Esophagus squamous epithelium (tissue), 5 donors: ENCODE measurements at regions not wholly inside any gene's neighbourhood (a gene's known extent, or its start where the extent isn't known, plus 50 kb on each side); places are given as distances from the start of the nearest gene placed in this dataset.

Source experiments
- DNase-seq: peaks from one replicate; lab custom pipeline; 2025; lab: John Stamatoyannopoulos, UW
- H3K27ac ChIP-seq, 4 donors: fragments of 200-600 bp; sonication (generic); one replicate each; pipeline ENCODE4 v1.5.1; 2016 to 2019; ENCODE audit warnings: mild to moderate bottlenecking in 1 of 4
- H3K27me3 ChIP-seq, 4 donors: fragments of 200-600 bp; sonication (generic); 1 replicate in 3 of 4; 2 replicates in 1 of 4; pipeline versions ENCODE4 v1.5.1 to v1.6.0; 2017 to 2021; ENCODE audit warnings: antibody characterized with exemption in 1 of 4
- H3K36me3 ChIP-seq, 3 donors: fragments of 200-600 bp; sonication (generic); one replicate each; pipeline ENCODE4 v1.5.1; 2016 to 2019
- H3K4me1 ChIP-seq, 3 donors: fragments of 200-600 bp; sonication (generic); one replicate each; pipeline ENCODE4 v1.5.1; 2017 to 2019
- H3K4me3 ChIP-seq, 4 donors: fragments of 200-600 bp; sonication (generic); 1 replicate in 3 of 4; 2 replicates in 1 of 4; pipeline ENCODE4 v1.5.1; 2016 to 2019; ENCODE audit warnings: mild to moderate bottlenecking in 2 of 4, moderate library complexity in 1 of 4
- H3K9me3 ChIP-seq, 3 donors: fragments of 200-600 bp; sonication (generic); one replicate each; pipeline ENCODE4 v1.5.1; 2016 to 2019
- CTCF ChIP-seq, 6 experiments: fragments of 450-650 bp in 4 of 6; fragments of 200-600 bp in 2 of 6; sonication (generic) in 2 of 6; IDR thresholded peaks; one replicate each; pipeline ENCODE4 v1.5.1; 2016 to 2019; ENCODE audit warnings: antibody characterized with exemption in 6 of 6, mild to moderate bottlenecking in 4 of 6, moderate library complexity in 4 of 6
- POLR2A ChIP-seq, 4 donors: fragments of 450-650 bp; IDR thresholded peaks; one replicate each; pipeline ENCODE4 v1.6.1; 2017; ENCODE audit warnings: antibody characterized with exemption in 4 of 4, mild to moderate bottlenecking in 4 of 4, moderate library complexity in 3 of 4
- WGBS, 2 donors: methylation state at CpG; one replicate each; pipeline ENCODE4 v1.1.5; 2018; 5-methylcytosine and 5-hydroxymethylcytosine counted together
- intact Hi-C: fragments of 100-400 bp; cut with DNase I; formaldehyde crosslinking; loops from one replicate; pipeline ENCODE4 v1.15.0; 2022
- donor health status: DM: yes; HTN: yes; CAD: no.

- no peak for DNase-seq
- Histone ChIP-seq H3K27ac (no peak overlapping the region), H3K4me3 (no peak overlapping the region), H3K9me3 (no peaks in the 10 kb centered on the region), H3K4me1 (peaks cover 0 to 18% (median 0%) of the 10 kb centered on the region in 3 donors), H3K36me3 (no peaks in the 10 kb centered on the region), H3K27me3 (no peaks in the 10 kb centered on the region)
- TF ChIP-seq POLR2A (IDR thresholded peaks at IDR 0.05) (no peak), CTCF (IDR thresholded peaks at IDR 0.05) (no peak)
- 76% methylated on average over 3 of the region's 3 CpGs for WGBS, 2 donors
- intact Hi-C loops = no loop called here
Observed at GRCh38 chr1:186536273-186536890, 75.5 kb upstream of the PDC start.

GRCh38 chr1:186535388-186536133, 74.6 kb upstream of the PDC start:
- Histone ChIP-seq H3K27me3 (no peaks in the 10 kb centered on the region), H3K9me3 (no peaks in the 10 kb centered on the region), H3K4me1 (peaks cover 0 to 18% (median 0%) of the 10 kb centered on the region in 3 donors), H3K4me3 (no peak overlapping the region), H3K27ac (no peak overlapping the region), H3K36me3 (no peaks in the 10 kb centered on the region)
- DNase-seq = no peak
- whole genome bisulfite sequencing, 2 donors = 27 to 37% methylated on average over 5 of the region's 5 CpGs
- intact Hi-C loops = no loop called here
- TF ChIP-seq CTCF (IDR thresholded peaks at IDR 0.05) (no peak), POLR2A (IDR thresholded peaks at IDR 0.05) (no peak)

- no peaks in the 10 kb centered on the region for H3K36me3 ChIP-seq
- no peak overlapping the region for H3K27ac ChIP-seq
- H3K9me3 ChIP-seq = no peaks in the 10 kb centered on the region
- H3K4me3 ChIP-seq = no peak overlapping the region
- H3K27me3 ChIP-seq = no peaks in the 10 kb centered on the region
- TF ChIP-seq CTCF (IDR thresholded peaks at IDR 0.05) (no peak), POLR2A (IDR thresholded peaks at IDR 0.05) (no peak)
- H3K4me1 ChIP-seq = peaks cover 0 to 18% (median 0%) of the 10 kb centered on the region in 3 donors
- intact Hi-C loops = no loop called here
- no peak for DNase-seq
- 76 to 84% methylated on average over 4 of the region's 4 CpGs for WGBS, 2 donors
Observed at GRCh38 chr1:186534401-186534800, 73.5 kb upstream of the PDC start.

GRCh38 chr1:186532466-186532865, 71.6 kb upstream of the PDC start:
- H3K27me3 ChIP-seq = no peaks in the 10 kb centered on the region
- WGBS, 2 donors = 88 to 95% methylated on average over 2 of the region's 2 CpGs
- no peak for DNase-seq
- intact Hi-C loops = no loop called here
- no peak for TF ChIP-seq CTCF (IDR thresholded peaks at IDR 0.05)
- TF ChIP-seq POLR2A (IDR thresholded peaks at IDR 0.05) = no peak
- no peaks in the 10 kb centered on the region for H3K9me3 ChIP-seq
- H3K27ac ChIP-seq = no peak overlapping the region
- peaks cover 0 to 18% (median 0%) of the 10 kb centered on the region in 3 donors for H3K4me1 ChIP-seq
- H3K36me3 ChIP-seq = no peaks in the 10 kb centered on the region
- H3K4me3 ChIP-seq = no peak overlapping the region

- TF ChIP-seq POLR2A (IDR thresholded peaks at IDR 0.05) (no peak), CTCF (IDR thresholded peaks at IDR 0.05) (no peak)
- WGBS, 2 donors = 43 to 100% methylated on average over 1 of the region's 1 CpG
- no peaks in the 10 kb centered on the region for H3K27me3 ChIP-seq
- no peak for DNase-seq
- H3K27ac ChIP-seq = no peak overlapping the region
- no peak overlapping the region for H3K4me3 ChIP-seq
- intact Hi-C loops = no loop called here
- no peaks in the 10 kb centered on the region for H3K36me3 ChIP-seq
- no peaks in the 10 kb centered on the region for H3K9me3 ChIP-seq
- peaks cover 0 to 17% (median 0%) of the 10 kb centered on the region in 3 donors for H3K4me1 ChIP-seq
Observed at GRCh38 chr1:186531561-186532165, 70.7 kb upstream of the PDC start.
